Small intestine (tissue), 7 donors: ENCODE measurements at regions not wholly inside any gene's neighbourhood (a gene's known extent, or its start where the extent isn't known, plus 50 kb on each side); places are given as distances from the start of the nearest gene placed in this dataset.

Source experiments
- DNase-seq, 2 donors: peaks; one replicate each; pipeline versions ENCODE4 v3.0.0 to v3.0.0-alpha.2; 2013
- FAIRE-seq: peaks from 2 replicates; lab custom pipeline; 2012; peaks lifted over from hg19 to GRCh38; lab: Jason Lieb, UNC
- H3K27ac ChIP-seq, 3 donors: one replicate each; pipeline ENCODE4 v1.5.1; 2013; ENCODE audit warnings: low read length in 2 of 3, mild to moderate bottlenecking in 2 of 3, control low read depth in 1 of 3, inconsistent platforms in 1 of 3, low read depth in 1 of 3, moderate library complexity in 1 of 3
- H3K27me3 ChIP-seq, 3 donors: one replicate each; pipeline ENCODE4 v1.6.1; 2013; ENCODE audit warnings: low read length in 3 of 3, inconsistent platforms in 1 of 3; ENCODE audit not compliant: control insufficient read depth in 3 of 3, insufficient read depth in 3 of 3
- H3K36me3 ChIP-seq, 3 donors: one replicate each; pipeline ENCODE4 v1.6.1; 2013; ENCODE audit warnings: low read length in 3 of 3, inconsistent platforms in 1 of 3, low read depth in 1 of 3, mild to moderate bottlenecking in 1 of 3, moderate library complexity in 1 of 3; ENCODE audit not compliant: control insufficient read depth in 3 of 3, insufficient read depth in 2 of 3
- H3K4me1 ChIP-seq, 3 donors: one replicate each; pipeline ENCODE4 v1.6.1; 2013; ENCODE audit warnings: low read length in 2 of 3, inconsistent platforms in 1 of 3, low read depth in 1 of 3, mild to moderate bottlenecking in 1 of 3, moderate library complexity in 1 of 3; ENCODE audit not compliant: control insufficient read depth in 3 of 3, insufficient read depth in 2 of 3
- H3K4me3 ChIP-seq, 3 donors: one replicate each; pipeline ENCODE4 v1.5.1; 2013; ENCODE audit warnings: low read length in 3 of 3, control low read depth in 1 of 3, inconsistent platforms in 1 of 3, low read depth in 1 of 3, mild to moderate bottlenecking in 1 of 3, moderate library complexity in 1 of 3
- H3K9me3 ChIP-seq, 2 donors: one replicate each; pipeline ENCODE4 v1.6.1; 2013; ENCODE audit warnings: low read depth in 1 of 2, low read length in 1 of 2; ENCODE audit not compliant: control insufficient read depth in 2 of 2, insufficient read depth in 1 of 2
- WGBS, 3 donors: extraction: QIAGEN DNeasy Blood & Tissue Kit; methylation state at CpG; one replicate each; pipeline ENCODE4 v1.1.7; 2013; 5-methylcytosine and 5-hydroxymethylcytosine counted together
- donor health status: healthy with polysubstance abuse.
- donor health status: control.
- donor health status: control.
- donor health status: Bipolar disorder and iron deficiency.
- donor health status: healthy.

DNA sequence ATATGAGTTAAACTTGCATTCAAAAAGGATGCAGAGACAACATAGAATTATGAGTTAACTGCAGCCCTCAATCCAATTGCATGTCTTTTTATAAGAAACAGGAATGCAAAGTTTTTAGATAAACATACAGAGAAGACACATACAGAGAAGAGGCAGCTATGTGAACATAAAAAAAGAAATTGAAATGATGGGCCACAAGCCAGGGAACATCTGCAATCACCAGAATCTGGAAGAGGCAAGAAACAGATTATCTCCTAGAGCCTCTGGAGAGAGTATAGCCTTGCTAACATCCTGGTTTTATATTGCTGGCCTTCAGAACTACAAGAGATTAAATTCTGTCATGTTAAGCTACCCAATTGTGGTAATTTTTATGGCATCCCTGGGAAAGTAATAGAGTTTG is 257.2 kb upstream of the EYS start:
- no peaks in the 10 kb centered on the region for H3K27me3 ChIP-seq
- FAIRE-seq (no peak), DNase-seq (no peak)
- H3K27ac ChIP-seq: no peak overlapping the region
- no peaks in the 10 kb centered on the region for H3K36me3 ChIP-seq
- H3K4me1 ChIP-seq: no peaks in the 10 kb centered on the region
- H3K4me3 ChIP-seq: no peak overlapping the region
- H3K9me3 ChIP-seq: no peaks in the 10 kb centered on the region

DNA sequence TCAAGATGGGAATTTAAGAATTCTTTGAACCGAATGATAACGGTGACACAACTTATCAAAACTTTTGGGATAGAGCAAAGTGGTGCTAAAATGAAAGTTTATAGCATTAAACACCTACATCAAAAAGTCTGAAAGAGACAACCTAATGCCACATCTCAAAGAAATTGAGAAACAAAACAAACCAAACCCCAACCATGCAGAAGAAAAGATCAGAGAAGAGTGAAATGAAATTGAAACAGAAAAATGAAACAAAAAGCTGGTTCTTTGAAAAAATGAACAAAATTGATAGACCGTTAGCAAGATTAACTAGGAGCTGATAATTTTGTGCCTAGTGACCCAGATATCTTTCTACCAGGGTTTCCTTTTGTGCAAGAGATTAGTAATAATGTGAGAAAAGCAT is 248.0 kb upstream of the EYS start:
- no peak for DNase-seq
- H3K27ac ChIP-seq: no peak overlapping the region
- 83 to 91% (median 85%) methylated on average over 3 of the region's 3 CpGs for WGBS, 3 donors
- H3K27me3 ChIP-seq: no peaks in the 10 kb centered on the region
- FAIRE-seq: no peak
- no peaks in the 10 kb centered on the region for H3K4me1 ChIP-seq
- H3K36me3 ChIP-seq: no peaks in the 10 kb centered on the region
- H3K9me3 ChIP-seq: no peaks in the 10 kb centered on the region
- no peak overlapping the region for H3K4me3 ChIP-seq

DNA sequence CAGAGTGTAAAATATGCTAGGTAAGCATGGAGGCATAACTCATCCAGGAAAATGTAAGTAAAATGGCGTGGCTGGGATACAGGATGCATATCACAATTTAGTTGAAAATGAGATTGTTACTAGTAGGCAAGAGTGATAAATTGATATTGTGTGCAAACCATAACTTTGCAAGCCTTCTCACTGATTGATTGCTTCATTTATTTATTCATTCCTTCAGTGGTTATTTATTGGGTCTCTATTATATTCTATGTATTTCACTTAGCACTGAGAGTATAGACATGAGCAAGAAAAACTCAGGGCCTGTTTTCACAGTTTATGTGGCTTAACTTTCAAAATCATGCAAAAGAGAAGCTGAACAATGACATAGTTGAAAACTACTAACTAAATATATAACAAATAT is 241.0 kb upstream of the EYS start:
- no peak overlapping the region for H3K27ac ChIP-seq
- H3K36me3 ChIP-seq: no peaks in the 10 kb centered on the region
- peaks cover 0 to 3% of the 10 kb centered on the region in 2 donors for H3K9me3 ChIP-seq
- no peak for FAIRE-seq
- WGBS, 3 donors: 56 to 78% (median 77%) methylated on average over 1 of the region's 1 CpG
- no peak overlapping the region for H3K4me3 ChIP-seq
- DNase-seq: no peak
- H3K27me3 ChIP-seq: no peaks in the 10 kb centered on the region
- no peaks in the 10 kb centered on the region for H3K4me1 ChIP-seq

DNA sequence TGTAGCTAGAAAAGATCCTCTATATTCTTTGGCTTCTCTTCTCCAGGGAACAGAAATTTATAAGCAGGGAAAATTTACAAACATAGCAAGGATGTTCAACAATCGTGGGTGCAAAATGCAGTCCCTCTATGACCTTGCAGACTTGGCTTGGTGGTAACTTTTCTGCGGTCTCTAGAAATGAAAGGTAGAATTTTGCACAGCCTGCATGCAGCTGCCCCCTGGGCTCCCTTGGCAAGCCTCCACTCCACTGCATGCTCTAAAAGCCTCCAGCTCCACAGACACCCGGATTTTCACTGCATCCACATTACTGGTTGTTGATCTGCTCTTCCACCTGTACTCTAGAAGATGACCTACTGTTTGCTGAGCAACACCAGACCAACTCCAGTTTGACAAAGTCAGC is 236.5 kb upstream of the EYS start:
- Histone ChIP-seq H3K4me1 (no peaks in the 10 kb centered on the region), H3K27me3 (no peaks in the 10 kb centered on the region), H3K36me3 (no peaks in the 10 kb centered on the region), H3K9me3 (peaks cover 0 to 3% of the 10 kb centered on the region in 2 donors), H3K4me3 (no peak overlapping the region), H3K27ac (no peak overlapping the region)
- DNase-seq (no peak), FAIRE-seq (no peak)
- 61 to 72% (median 67%) methylated on average over 3 of the region's 3 CpGs for WGBS, 3 donors

DNA sequence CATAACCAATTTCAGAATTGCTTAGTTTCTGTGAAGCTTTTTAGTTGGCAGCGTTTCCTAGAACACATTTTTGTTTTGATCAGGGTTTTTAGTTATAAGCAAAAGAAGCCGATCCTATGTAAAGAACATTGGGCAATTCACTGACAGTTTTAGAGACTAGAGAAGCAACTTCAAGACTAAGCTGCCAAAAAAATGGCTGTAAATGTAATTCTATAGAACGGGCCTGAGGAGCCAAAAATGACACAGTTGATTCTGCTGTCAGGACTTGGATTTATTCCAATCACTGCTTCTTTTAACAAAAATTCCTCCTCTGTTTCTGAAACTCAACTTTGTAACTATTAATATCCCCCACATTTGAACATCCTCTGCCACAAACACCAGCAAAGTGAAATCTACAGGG is 236.0 kb upstream of the EYS start:
- DNase-seq: no peak
- Histone ChIP-seq H3K9me3 (peaks cover 1 to 3% of the 10 kb centered on the region in 2 donors), H3K27ac (no peak overlapping the region), H3K27me3 (no peaks in the 10 kb centered on the region), H3K4me1 (no peaks in the 10 kb centered on the region), H3K36me3 (no peaks in the 10 kb centered on the region), H3K4me3 (no peak overlapping the region)
- WGBS, 3 donors: 58 to 85% (median 84%) methylated on average over 3 of the region's 3 CpGs
- no peak for FAIRE-seq

DNA sequence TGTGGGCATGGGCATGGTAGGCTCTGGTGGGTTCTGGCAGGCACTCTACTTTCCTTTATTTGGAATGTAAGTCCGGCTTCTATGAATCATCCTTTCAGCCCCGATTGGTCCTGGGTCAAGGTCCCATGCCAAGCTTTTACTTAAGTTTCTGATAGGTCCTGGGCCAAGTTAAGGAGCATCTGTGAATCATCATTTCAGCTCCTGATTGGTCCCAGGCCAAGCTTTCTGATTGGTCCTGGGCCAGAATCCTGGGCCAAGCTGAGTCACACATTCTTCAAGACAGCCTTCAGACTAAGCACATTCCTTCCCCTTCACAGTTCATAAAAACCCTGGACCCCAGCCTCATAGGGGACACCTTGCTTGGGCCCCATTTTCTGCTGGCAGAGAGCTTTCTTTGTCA is 231.0 kb upstream of the EYS start:
- Histone ChIP-seq H3K27me3 (no peaks in the 10 kb centered on the region), H3K4me1 (no peaks in the 10 kb centered on the region), H3K36me3 (no peaks in the 10 kb centered on the region), H3K4me3 (no peak overlapping the region), H3K9me3 (peaks cover 0 to 9% of the 10 kb centered on the region in 2 donors), H3K27ac (no peak overlapping the region)
- DNase-seq: no peak
- FAIRE-seq: no peak
- WGBS, 3 donors: 63 to 75% (median 68%) methylated on average over 2 of the region's 2 CpGs

DNA sequence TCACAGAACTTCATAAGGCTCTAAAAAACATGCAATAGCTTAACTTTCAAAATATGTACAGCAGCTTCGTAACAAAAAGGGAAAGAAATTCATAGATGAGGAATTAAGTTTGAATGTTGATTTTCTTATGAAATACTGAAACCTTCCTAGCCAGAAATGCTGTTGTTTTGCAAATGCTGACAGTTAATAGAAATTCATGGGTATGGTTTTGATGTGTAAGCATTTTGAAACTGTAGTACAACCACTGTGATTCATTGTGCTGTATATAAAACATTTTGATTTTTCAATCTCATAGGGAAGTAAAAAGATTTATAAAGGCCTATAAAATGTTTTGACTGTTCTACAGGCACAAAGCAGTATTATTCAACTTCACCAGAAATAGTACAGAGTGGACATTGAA is 228.4 kb upstream of the EYS start:
- Histone ChIP-seq H3K27ac (no peak overlapping the region), H3K4me1 (no peaks in the 10 kb centered on the region), H3K36me3 (no peaks in the 10 kb centered on the region), H3K27me3 (no peaks in the 10 kb centered on the region), H3K9me3 (peaks cover 4 to 22% of the 10 kb centered on the region in 2 donors), H3K4me3 (no peak overlapping the region)
- 76 to 84% (median 80%) methylated on average over 1 of the region's 1 CpG for WGBS, 3 donors
- FAIRE-seq (no peak), DNase-seq (no peak)

DNA sequence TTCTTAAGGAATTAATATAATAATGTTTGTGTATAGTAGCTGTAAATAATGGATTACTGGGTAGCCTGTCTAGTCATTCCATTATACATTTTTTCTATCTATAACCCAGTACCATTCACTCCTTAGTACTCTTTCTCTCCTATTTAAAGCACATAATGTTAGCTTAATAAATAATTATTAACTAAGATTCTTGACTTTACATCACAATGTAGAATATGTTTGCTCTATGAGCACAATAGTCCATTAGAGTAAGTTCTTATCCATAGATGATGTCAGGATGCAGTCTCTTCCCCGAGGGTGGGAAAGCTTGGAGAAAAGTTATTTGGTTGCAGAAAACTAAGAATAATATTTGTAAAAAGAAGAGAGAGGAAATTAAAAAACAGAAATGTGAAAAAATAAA is 226.4 kb upstream of the EYS start:
- H3K36me3 ChIP-seq: no peaks in the 10 kb centered on the region
- no peak overlapping the region for H3K27ac ChIP-seq
- H3K4me1 ChIP-seq: no peaks in the 10 kb centered on the region
- H3K9me3 ChIP-seq: peaks cover 4 to 28% of the 10 kb centered on the region in 2 donors
- no peaks in the 10 kb centered on the region for H3K27me3 ChIP-seq
- WGBS, 3 donors: 22 to 59% (median 30%) methylated on average over 1 of the region's 1 CpG
- H3K4me3 ChIP-seq: no peak overlapping the region
- no peak for DNase-seq
- FAIRE-seq: no peak

DNA sequence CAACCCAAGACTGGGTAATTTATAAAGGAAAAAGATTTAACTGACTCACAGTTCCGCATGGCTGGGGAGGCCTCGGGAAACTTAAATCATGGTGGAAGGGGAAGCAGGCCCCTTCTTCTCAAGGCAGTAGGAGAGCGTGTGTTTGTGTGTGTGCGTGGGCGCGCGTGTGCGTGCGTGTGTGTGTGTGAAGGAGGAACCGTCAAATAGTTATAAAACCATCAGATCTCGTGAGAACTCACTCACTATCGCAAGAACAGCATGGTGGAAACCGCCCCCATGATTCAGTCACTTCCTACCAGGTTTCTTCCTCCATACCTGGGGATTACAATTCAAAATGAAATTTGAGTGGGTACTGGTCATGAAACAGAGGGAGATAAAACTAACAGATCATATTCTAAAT is 220.1 kb upstream of the EYS start:
- H3K9me3 ChIP-seq: peaks cover 4 to 22% of the 10 kb centered on the region in 2 donors
- FAIRE-seq (no peak), DNase-seq (no peak)
- H3K36me3 ChIP-seq: no peaks in the 10 kb centered on the region
- no peak overlapping the region for H3K27ac ChIP-seq
- no peaks in the 10 kb centered on the region for H3K27me3 ChIP-seq
- no peaks in the 10 kb centered on the region for H3K4me1 ChIP-seq
- no peak overlapping the region for H3K4me3 ChIP-seq
- WGBS, 3 donors: 92 to 94% (median 94%) methylated on average over 13 of the region's 13 CpGs
